Head of caudate nucleus (tissue), 42 donors: ENCODE measurements at regions not wholly inside any gene's neighbourhood (a gene's known extent, or its start where the extent isn't known, plus 50 kb on each side); places are given as distances from the start of the nearest gene placed in this dataset.
"Not testable (repeated sequence)": the region's sequence is repeated elsewhere in the genome, so short reads cannot be mapped to it uniquely, and the experiment has no call there.

Experiments used
- DNase-seq, 42 donors: peaks; one replicate each; pipeline versions ENCODE4 v3.0.0 to v3.0.0-alpha.2; 2020 to 2021; ENCODE audit warnings: mixed read lengths in 7 of 42
- intact Hi-C: fragments of 100-400 bp; cut with DNase I; formaldehyde crosslinking; loops from one replicate; pipeline ENCODE4 v1.15.0; 2022

- intact Hi-C loops, result no loop called here
- DNase-seq, result no peak
Observed at GRCh38 chr7:98762620-98763019, 107.2 kb downstream of the TMEM130 start.

DNA sequence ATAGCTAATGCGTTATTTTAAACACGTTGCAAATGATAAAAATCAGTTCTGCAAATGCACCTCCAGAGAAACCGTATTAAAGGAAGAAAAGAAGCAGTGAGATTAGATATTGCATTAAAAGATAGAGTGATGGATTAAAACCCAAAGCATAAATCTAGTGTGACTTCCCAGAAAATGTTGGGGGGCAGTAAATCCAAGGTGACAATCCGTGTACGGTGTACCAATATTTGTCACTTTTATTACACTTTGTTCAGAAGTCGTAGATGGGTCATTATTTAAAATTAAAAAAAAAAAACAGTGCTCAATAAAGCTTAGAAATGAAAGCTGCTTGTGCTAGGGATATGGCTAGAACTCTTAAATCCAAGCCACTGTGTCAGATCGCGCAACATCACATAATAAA lies 106.4 kb downstream of the TMEM130 start:
- intact Hi-C loops, result no loop called here

GRCh38 chr7:98764946-98765345 lies 104.9 kb downstream of the TMEM130 start:
- no peak for DNase-seq

More for the DNA sequence above, 106.4 kb downstream of the TMEM130 start:
- DNase-seq, result no peak

DNA sequence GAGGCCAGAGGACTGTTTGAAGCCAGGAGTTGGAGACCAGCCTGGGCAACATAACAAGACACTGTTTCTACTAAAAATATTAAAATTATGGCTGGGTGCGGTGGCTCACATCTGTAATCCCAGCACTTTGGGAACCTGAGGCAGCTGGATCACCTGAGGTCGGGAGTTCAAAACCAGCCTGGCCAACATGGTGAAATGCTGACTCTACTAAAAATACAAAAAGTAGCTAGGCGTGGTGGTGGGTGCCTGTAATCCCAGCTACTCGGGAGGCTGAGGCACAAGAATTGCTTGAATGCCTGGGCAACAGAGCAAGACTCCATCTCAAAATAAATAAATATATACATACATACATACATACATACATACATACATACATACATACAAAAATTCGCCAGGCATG lies 99.7 kb downstream of the TMEM130 start:
- DNase-seq, intact Hi-C loops: not testable (repeated sequence)

More at GRCh38 chr7:98764946-98765345, 104.9 kb downstream of the TMEM130 start:
- intact Hi-C loops, result no loop called here

DNA sequence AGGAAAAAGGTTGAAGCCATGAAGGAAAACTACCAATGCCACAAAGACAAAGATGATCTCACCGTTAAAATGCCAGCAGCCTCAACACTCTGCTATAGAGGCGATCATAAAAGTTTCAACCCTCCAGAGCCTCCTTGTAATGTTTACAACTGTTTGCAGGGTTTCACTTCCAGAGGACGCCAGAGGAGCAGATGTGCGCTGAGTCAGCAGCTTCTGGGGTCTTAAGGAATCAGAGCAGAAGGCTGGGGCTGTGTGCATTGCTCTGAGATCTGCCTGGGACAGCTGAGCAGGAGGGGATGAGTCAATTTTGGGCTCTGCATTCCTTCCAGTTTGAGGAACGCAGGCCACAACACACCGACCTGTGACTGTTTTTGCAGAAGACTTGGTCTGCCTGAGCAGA lies 98.3 kb downstream of the TMEM130 start:
- DNase-seq, result peak in 4 of 42 donors; percentile 3 to 26 (median 16)

GRCh38 chr7:98771941-98772603 lies 97.7 kb downstream of the TMEM130 start:
- intact Hi-C loops, result no loop called here
- DNase-seq, result no peak

More for the DNA sequence above, 98.3 kb downstream of the TMEM130 start:
- intact Hi-C loops, result no loop called here

DNA sequence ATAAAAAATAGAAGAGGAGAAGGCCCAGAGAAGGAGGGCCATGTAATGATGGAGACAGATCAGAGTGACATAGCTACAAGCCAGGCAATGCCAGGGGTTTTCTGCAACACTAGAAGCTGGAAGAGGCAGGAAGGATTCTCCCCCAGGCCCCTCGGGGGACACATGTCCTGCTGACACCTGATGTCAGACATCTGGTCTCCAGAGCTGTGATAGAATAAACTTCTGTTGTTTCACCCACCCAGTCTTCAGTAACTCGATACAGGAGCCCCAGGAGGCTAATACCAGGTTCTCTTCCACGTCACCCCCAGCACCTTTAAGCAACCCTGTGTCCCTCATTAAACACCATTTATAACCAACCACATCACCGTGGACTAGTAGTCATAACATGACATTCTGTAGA lies 94.9 kb downstream of the TMEM130 start:
- DNase-seq, result no peak
- intact Hi-C loops, result no loop called here

DNA sequence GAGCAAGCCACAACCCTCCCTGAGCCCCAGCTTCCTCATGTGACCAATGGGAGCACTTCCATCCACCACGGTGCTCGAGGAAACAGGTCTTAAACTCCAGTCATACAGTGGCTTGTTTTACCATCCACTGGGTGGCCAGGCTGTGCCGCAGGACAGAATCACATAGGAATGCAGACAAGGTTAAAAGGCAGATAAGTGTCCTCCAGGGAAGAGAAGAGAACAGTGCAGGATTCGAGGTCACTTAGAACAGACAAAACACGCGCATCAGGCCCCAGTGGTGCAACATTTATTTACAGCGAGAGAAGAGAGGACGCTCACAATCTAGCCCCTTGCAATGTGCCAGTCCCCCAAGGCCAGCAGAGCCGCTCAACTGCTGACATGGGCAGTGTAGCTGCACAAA lies 92.8 kb downstream of the TMEM130 start:
- intact Hi-C loops, result no loop called here
- no peak for DNase-seq

DNA sequence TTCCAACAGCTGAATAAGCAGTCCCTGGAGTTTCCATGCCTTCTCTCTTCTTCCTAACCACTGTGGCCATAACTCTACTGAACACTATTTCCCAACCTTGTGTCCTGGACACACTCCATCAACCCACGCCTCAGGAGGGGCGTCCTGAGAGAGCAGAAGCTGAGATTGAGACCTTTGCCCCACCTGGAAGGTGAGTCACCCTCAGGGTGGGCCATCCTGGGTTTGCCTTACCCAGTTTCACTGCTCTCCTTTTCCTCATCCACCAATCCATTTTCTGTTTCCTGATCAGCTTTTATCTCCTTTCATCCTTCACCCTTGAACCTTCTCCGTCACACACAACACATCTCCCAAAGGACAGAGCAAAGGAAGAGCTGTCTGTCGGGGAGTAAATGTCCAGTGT lies 91.4 kb downstream of the TMEM130 start:
- intact Hi-C loops, result no loop called here
- DNase-seq, result no peak

DNA sequence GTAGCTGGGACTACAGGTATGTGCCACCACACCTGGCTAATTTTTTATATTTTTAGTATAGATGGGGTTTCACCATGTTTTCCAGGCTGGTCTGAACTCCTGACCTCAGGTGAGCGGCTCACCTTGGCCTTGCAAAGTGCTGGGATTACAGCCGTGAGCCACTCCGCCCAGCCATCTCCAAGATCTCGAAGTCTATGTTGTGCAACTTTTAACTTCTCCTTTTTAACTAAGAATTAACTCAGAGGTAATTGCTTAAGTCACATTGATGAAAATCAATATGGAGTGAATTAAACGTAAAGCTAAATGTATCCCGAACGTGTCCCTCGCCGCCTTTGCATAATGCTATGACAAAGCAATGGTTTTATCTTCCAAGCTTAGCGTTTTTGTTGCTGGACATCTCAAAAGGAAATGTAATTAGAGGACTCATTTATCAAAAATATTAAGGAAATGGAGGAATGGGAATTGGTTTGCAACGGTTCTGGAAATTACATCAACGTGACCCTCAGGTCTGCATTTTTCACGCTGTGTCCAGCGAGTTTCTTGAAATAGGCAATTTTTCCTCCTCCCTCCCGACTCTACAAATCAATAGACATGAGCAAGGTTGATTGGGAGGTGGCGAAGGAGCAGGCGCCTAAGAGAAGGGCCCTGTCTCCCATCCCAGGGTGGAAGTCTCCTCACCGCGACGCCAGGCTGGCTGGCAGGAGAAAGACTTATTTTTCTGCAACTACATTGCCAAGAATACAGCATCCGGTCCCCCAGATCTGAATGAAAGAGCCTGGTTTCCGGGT lies 89.8 kb downstream of the TMEM130 start:
- intact Hi-C loops, result no loop called here
- no peak for DNase-seq

DNA sequence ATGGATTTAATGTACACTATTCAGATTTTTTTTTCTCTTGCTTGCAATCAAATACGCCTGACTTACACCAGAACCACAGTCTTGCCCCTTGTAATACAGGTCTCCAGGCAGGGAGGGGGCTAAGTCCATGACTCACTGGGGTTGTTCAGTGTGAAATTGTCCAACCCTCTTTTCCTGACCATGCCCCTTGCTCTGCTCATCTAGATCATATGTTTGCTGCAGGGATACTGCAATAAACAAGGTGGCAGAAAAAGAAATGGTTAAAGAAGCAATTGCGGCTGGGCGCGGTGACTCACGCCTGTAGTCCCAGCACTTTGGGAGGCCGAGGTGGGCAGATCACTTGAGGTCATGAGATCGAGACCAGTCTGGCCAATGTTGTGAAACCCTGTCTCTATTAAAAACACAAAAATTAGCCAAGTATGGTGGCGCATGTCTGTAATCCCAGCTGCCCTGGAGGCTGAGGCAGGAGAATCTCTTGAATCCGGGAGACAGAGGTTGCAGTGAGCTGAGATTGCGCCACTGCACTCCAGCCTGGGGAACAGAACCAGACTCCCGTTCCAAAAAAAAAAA lies 85.5 kb downstream of the TMEM130 start:
- no peak for DNase-seq
- intact Hi-C loops, result no loop called here

DNA sequence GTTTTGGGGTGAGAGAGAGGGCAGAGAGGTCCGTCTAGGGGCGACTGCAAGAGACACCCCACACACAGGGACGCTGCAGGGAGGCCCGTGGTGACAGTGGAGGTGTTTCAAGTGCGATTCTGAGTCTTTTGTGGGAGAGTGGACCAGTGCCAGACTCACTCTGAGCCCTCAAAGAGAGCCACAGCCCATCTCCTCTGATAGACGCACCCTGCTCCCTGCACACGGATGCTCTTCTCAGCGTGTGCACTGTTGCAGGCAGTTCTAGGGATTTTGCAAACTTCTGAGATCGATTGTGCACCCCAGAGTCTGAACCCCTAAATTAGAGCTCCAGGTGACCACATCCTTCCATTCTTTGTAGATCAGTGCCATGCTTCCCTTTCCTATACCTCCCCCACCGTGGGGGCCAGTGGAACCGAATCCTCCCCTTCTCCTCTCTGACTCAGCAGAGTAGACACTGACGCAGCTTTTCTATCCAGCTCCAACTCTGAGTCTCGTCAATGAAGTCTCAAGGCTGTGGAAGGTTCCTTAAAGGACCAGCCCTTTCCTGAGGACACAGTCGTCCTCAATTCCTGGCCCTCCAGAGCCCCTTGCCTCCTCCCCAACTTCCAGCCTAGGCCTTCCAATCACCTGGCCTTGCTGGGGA lies 83.8 kb downstream of the TMEM130 start:
- DNase-seq, result no peak
- intact Hi-C loops, result no loop called here

DNA sequence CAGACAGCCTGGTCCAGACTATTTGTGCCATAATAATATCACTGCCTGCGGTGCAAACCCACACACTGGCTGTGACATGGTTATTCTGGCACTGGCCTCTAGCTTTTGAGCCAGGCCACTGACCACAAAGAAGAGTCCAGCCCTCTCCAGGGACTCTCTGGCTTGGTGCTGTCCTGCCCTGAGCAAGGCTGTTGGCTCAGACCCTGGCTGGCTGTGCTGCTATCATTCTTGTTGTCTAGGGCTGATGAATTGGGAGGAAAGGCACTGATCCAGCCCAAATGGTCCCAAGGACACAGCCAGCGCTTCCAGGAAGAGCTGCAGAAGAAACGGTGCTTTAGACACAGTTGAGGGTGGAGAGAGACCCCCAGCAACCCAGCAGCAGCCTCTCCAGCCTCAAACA lies 80.8 kb downstream of the TMEM130 start:
- intact Hi-C loops, result no loop called here
- DNase-seq, result peak in 2 of 42 donors; percentile 1 to 7

- DNase-seq, intact Hi-C loops: not testable (repeated sequence)
Observed at GRCh38 chr7:98794453-98794852, 75.4 kb downstream of the TMEM130 start.

DNA sequence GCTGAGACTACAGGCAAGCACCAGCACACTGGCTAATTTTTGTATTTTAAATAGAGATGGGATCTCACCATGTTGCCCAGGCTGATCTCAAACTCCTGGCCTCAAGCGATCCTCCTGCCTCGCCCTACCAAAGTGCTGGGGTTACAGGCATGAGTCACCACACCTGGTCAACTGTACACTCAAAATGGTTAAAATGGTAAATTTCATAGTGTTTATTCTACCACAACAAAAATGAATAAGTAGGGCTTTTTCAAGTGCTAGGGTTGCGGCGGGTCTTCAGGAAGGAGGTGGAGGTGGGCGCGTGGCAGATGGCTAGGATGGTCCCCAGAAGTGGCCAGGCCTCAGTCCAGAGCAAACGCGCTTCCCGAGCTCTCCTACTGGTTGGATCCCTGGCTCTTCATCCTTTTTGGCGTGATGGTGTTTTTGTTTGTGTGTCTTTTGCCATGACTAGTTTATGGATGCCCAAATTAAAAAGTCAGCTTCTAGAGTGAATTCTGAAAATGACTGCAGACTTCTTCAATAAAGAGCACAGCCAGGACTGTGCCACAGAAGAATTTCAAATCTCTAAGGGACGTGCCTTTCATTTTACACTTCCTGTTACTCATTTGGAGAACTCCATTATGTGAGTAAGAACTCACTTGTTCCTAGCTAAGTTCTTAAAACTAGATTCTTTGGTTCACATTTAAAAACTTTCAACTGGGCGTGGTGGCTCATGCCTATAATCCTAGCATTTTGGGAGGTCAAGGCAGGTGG lies 73.9 kb downstream of the TMEM130 start:
- DNase-seq, result no peak
- intact Hi-C loops, result no loop called here
